ENCODE measurements at regions not wholly inside any gene's neighbourhood (a gene's known extent, or its start where the extent isn't known, plus 50 kb on each side); places are given as distances from the start of the nearest gene placed in this dataset.

- no peak for TF ChIP-seq CTCF (IDR thresholded peaks at IDR 0.05; ENCODE audit: control extremely low read depth in 1 of 3, insufficient read depth in 1 of 3, low read depth in 1 of 3, low read length in 3 of 3)
- TF ChIP-seq TCF12 (IDR thresholded peaks at IDR 0.05; ENCODE audit: low read depth, low read length) = no peak
- TF ChIP-seq KDM4A (IDR thresholded peaks at IDR 0.05; ENCODE audit: low read depth, low read length, severe bottlenecking) = no peak
- TF ChIP-seq POLR2A (IDR thresholded peaks at IDR 0.05; ENCODE audit: control extremely low read depth in 1 of 2, low read depth in 2 of 2, low read length in 2 of 2) = no peak
These were observed 399.1 kb upstream of the AMELY start for GRCh38 chrY:7310482-7311269.

Data from H1 (cell line).